ENCODE measurements at regions not wholly inside any gene's neighbourhood (a gene's known extent, or its start where the extent isn't known, plus 50 kb on each side); places are given as distances from the start of the nearest gene placed in this dataset.

DNA sequence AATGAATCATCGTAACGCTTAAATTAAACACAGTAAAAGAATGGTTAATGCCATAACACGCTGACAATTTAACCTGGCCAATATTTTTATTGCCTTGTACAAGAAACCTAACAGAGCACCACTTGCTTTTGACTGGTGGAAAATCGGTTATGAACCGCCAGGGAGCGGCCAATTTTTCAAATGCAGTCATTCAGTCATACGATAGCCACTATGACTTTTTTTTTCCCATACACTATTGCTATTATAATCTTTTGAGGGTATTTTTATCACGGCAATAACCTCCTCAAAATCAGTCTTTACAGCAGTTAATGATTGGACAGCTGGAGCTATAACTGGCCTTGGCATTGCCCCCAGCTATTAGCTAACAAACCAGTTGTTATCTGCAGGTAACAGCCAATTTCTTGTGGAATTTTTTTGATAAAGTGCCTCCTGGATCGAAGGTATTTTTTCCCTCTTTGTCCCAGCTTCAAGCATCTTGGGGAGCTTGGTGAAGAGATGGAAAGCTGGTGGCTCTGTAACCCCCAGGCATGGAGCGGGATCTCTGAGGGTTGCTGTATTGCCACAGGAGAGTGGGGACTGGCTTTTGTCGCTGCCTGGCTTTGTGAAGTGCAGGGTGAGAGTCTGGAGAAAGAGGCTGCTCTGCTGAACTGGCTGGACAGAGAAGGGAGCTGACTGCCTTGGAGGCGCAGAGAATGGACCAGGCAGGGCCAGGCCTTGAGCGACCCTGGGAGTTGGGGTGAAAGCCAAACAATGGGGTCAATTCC lies 198.4 kb upstream of the ZNF536 start:
- Histone ChIP-seq H3K4me1 (replicated peaks in 1 of 2; ENCODE audit: control insufficient read depth in 2 of 2, insufficient read depth in 2 of 2, low read length in 2 of 2) (no peaks in the 10 kb centered on the region), H3K36me3 (ENCODE audit: control insufficient read depth, insufficient read depth, low read length) (no peaks in the 10 kb centered on the region), H2AFZ (ENCODE audit: low read depth, low read length) (no peak overlapping the region), H3K9ac (ENCODE audit: insufficient read depth in 1 of 2, low read depth in 2 of 2, low read length in 2 of 2) (no peak overlapping the region), H3K27me3 (ENCODE audit: control insufficient read depth in 2 of 2, insufficient read depth in 2 of 2, low read length in 2 of 2) (peaks cover 0 to 6% of the 10 kb centered on the region in 2 experiments; a peak in 2 of 5 replicates), H3K9me1 (ENCODE audit: control insufficient read depth, insufficient read depth, low read length) (no peaks in the 10 kb centered on the region), H3K4me2 (ENCODE audit: insufficient read depth, low read length) (no peak overlapping the region), H4K20me1 (replicated peaks; ENCODE audit: control insufficient read depth, insufficient read depth, low read length) (no peaks in the 10 kb centered on the region), H3K4me3 (no peak overlapping the region), H3K27ac (ENCODE audit: extremely low read depth, low read depth, low read length) (no peak overlapping the region), H3K9me3 (replicated peaks; ENCODE audit: control insufficient read depth, insufficient read depth, low read depth, low read length) (no peaks in the 10 kb centered on the region), H3K79me2 (ENCODE audit: control insufficient read depth, insufficient read depth, low read length) (no peaks in the 10 kb centered on the region)
- no TSS peak for BruUV-seq (replicated peaks)
- no peak for FAIRE-seq
- ChIA-PET CTCF (ENCODE audit: low intra/inter-chr PET ratio) (no interaction called here), POLR2A (interaction anchor here (0.7 kb wide), 1 partner anchor 402 kb away, joined by 4 read pairs; no protein-coding TSS in a partner anchor)
- TF ChIP-seq ILK (tag; IDR thresholded peaks at IDR 0.05; ENCODE audit: borderline replicate concordance, low read depth): no peak
- TF ChIP-seq TARDBP (IDR thresholded peaks at IDR 0.05): no peak
- no peak for TF ChIP-seq RUNX1 (IDR thresholded peaks at IDR 0.05; ENCODE audit: low read depth)
- intact Hi-C loops (cut with micrococcal nuclease): no loop called here
- no peak for ATAC-seq
- DNase-seq (ENCODE audit: extremely low read depth in 1 of 4, low spot score in 3 of 4): no peak
- in situ Hi-C loops (cut with MboI): no loop called here
- WGBS (ENCODE audit: insufficient coverage, low coverage, missing lambda C conversion rate): 1% methylated on average over 13 of the region's 13 CpGs

DNA sequence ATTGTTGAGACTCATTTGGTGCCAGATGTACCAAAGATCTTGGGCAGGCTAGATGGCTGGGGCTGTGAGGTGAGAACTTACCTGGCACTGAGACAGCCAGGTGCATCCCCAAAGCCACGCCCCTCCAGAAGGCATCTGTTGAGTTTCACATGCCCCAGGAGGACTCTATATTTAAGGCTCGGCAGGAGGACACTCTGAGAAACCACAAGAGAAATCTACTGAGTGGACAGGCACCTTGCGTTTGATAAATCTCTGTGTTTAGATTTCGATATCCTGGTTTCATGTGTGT lies 197.9 kb upstream of the ZNF536 start:
- intact Hi-C loops (cut with micrococcal nuclease): no loop called here
- H3K36me3 ChIP-seq (ENCODE audit: control insufficient read depth, insufficient read depth, low read length): no peaks in the 10 kb centered on the region
- FAIRE-seq (no peak), DNase-seq (ENCODE audit: extremely low read depth in 1 of 4, low spot score in 3 of 4) (no peak), ATAC-seq (no peak)
- H3K79me2 ChIP-seq (ENCODE audit: control insufficient read depth, insufficient read depth, low read length): no peaks in the 10 kb centered on the region
- H3K4me3 ChIP-seq: no peak overlapping the region
- H4K20me1 ChIP-seq (replicated peaks; ENCODE audit: control insufficient read depth, insufficient read depth, low read length): no peaks in the 10 kb centered on the region
- 0% methylated on average over 4 of the region's 4 CpGs for WGBS (ENCODE audit: insufficient coverage, low coverage, missing lambda C conversion rate)
- H3K4me2 ChIP-seq (ENCODE audit: insufficient read depth, low read length): no peak overlapping the region
- POLR2A ChIA-PET: interaction anchor here (0.7 kb wide), 1 partner anchor 403 kb away, joined by 4 read pairs; no protein-coding TSS in a partner anchor
- H3K9ac ChIP-seq (ENCODE audit: insufficient read depth in 1 of 2, low read depth in 2 of 2, low read length in 2 of 2): no peak overlapping the region
- CTCF ChIA-PET (ENCODE audit: low intra/inter-chr PET ratio): no interaction called here
- H3K4me1 ChIP-seq (replicated peaks in 1 of 2; ENCODE audit: control insufficient read depth in 2 of 2, insufficient read depth in 2 of 2, low read length in 2 of 2): no peaks in the 10 kb centered on the region
- no peaks in the 10 kb centered on the region for H3K9me3 ChIP-seq (replicated peaks; ENCODE audit: control insufficient read depth, insufficient read depth, low read depth, low read length)
- BruUV-seq (replicated peaks): no TSS peak
- in situ Hi-C loops (cut with MboI): no loop called here
- H3K27ac ChIP-seq (ENCODE audit: extremely low read depth, low read depth, low read length): no peak overlapping the region
- H2AFZ ChIP-seq (ENCODE audit: low read depth, low read length): no peak overlapping the region
- no peaks in the 10 kb centered on the region for H3K9me1 ChIP-seq (ENCODE audit: control insufficient read depth, insufficient read depth, low read length)
- H3K27me3 ChIP-seq (ENCODE audit: control insufficient read depth in 2 of 2, insufficient read depth in 2 of 2, low read length in 2 of 2): peaks cover 0 to 6% of the 10 kb centered on the region in 2 experiments; a peak in 2 of 5 replicates
- TF ChIP-seq SMARCB1 (IDR thresholded peaks at IDR 0.05; ENCODE audit: insufficient read length, low read depth) (no peak), ZNF140 (CRISPR knock-in tag; IDR thresholded peaks at IDR 0.05) (no peak), ZNF124 (CRISPR knock-in tag; IDR thresholded peaks at IDR 0.05) (no peak), ZNF696 (CRISPR knock-in tag; conservative IDR thresholded peaks at IDR 0.05) (no peak), TEAD4 (IDR thresholded peaks at IDR 0.05; ENCODE audit: low read length) (no peak), TEAD4 (CRISPR knock-in tag; IDR thresholded peaks at IDR 0.05; ENCODE audit: borderline replicate concordance) (no peak)
- TF ChIP-seq, protein P1, sequence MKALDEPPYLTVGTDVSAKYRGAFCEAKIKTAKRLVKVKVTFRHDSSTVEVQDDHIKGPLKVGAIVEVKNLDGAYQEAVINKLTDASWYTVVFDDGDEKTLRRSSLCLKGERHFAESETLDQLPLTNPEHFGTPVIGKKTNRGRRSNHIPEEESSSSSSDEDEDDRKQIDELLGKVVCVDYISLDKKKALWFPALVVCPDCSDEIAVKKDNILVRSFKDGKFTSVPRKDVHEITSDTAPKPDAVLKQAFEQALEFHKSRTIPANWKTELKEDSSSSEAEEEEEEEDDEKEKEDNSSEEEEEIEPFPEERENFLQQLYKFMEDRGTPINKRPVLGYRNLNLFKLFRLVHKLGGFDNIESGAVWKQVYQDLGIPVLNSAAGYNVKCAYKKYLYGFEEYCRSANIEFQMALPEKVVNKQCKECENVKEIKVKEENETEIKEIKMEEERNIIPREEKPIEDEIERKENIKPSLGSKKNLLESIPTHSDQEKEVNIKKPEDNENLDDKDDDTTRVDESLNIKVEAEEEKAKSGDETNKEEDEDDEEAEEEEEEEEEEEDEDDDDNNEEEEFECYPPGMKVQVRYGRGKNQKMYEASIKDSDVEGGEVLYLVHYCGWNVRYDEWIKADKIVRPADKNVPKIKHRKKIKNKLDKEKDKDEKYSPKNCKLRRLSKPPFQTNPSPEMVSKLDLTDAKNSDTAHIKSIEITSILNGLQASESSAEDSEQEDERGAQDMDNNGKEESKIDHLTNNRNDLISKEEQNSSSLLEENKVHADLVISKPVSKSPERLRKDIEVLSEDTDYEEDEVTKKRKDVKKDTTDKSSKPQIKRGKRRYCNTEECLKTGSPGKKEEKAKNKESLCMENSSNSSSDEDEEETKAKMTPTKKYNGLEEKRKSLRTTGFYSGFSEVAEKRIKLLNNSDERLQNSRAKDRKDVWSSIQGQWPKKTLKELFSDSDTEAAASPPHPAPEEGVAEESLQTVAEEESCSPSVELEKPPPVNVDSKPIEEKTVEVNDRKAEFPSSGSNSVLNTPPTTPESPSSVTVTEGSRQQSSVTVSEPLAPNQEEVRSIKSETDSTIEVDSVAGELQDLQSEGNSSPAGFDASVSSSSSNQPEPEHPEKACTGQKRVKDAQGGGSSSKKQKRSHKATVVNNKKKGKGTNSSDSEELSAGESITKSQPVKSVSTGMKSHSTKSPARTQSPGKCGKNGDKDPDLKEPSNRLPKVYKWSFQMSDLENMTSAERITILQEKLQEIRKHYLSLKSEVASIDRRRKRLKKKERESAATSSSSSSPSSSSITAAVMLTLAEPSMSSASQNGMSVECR (CRISPR knock-in tag; IDR thresholded peaks at IDR 0.05): no peak
- TF ChIP-seq, protein P2, sequence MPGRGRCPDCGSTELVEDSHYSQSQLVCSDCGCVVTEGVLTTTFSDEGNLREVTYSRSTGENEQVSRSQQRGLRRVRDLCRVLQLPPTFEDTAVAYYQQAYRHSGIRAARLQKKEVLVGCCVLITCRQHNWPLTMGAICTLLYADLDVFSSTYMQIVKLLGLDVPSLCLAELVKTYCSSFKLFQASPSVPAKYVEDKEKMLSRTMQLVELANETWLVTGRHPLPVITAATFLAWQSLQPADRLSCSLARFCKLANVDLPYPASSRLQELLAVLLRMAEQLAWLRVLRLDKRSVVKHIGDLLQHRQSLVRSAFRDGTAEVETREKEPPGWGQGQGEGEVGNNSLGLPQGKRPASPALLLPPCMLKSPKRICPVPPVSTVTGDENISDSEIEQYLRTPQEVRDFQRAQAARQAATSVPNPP (IDR thresholded peaks at IDR 0.05; ENCODE audit: borderline replicate concordance, insufficient read depth, insufficient read length): no peak

Data from K562 (cell line).